ENCODE measurements at regions not wholly inside any gene's neighbourhood (a gene's known extent, or its start where the extent isn't known, plus 50 kb on each side); places are given as distances from the start of the nearest gene placed in this dataset.

DNA sequence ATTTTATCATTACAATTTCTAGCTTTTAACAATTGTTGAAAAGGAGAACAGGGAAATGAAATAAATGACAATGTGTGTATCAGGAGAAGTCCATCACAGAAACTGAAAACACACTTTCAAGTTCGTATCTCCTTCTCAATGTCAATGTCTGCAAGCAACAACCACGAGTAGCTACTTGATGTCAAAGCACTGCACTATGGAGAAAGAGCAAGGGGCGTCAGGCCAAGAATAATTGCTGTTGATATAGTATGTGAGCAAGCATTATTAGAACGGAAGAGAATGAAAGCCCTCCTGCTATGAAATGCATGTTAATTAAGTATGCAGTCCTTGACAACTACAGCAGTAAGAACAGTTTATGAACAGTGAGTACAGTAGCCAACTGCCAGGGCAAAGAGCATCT, 1250.1 kb downstream of the ZPLD1 start:
- no peaks in the 10 kb centered on the region for H3K4me1 ChIP-seq (ENCODE audit: control insufficient read depth in 2 of 3, insufficient read depth in 2 of 3, low read depth in 1 of 3, low read length in 3 of 3)
- peak in 2 of 5 donors; percentile 5 to 26 for DNase-seq
- no peak overlapping the region for H3K27ac ChIP-seq (ENCODE audit: low read depth in 2 of 2, low read length in 2 of 2)
- no peaks in the 10 kb centered on the region for H3K9me3 ChIP-seq (ENCODE audit: control insufficient read depth in 2 of 3, insufficient read depth in 1 of 3, low read length in 3 of 3)
- no peak for FAIRE-seq
- H3K9ac ChIP-seq (ENCODE audit: low read length in 3 of 3), result no peak overlapping the region
- intact Hi-C loops (cut with DNase I), result no loop called here
- no peaks in the 10 kb centered on the region for H3K27me3 ChIP-seq (ENCODE audit: control insufficient read depth, insufficient read depth, low read length)
- H3K4me3 ChIP-seq (ENCODE audit: low read length in 3 of 3), result no peak overlapping the region
- TF ChIP-seq CTCF (IDR thresholded peaks at IDR 0.05; ENCODE audit: borderline replicate concordance, extremely low read depth, insufficient read depth), result no peak
- H3K36me3 ChIP-seq (ENCODE audit: control insufficient read depth in 2 of 3, insufficient read depth in 3 of 3, low read length in 3 of 3), result no peaks in the 10 kb centered on the region

GRCh38 chr3:103685939-103686338, 1251.1 kb downstream of the ZPLD1 start:
- Histone ChIP-seq H3K9me3 (ENCODE audit: control insufficient read depth in 2 of 3, insufficient read depth in 1 of 3, low read length in 3 of 3) (no peaks in the 10 kb centered on the region), H3K4me3 (ENCODE audit: low read length in 3 of 3) (no peak overlapping the region), H3K4me1 (ENCODE audit: control insufficient read depth in 2 of 3, insufficient read depth in 2 of 3, low read depth in 1 of 3, low read length in 3 of 3) (no peaks in the 10 kb centered on the region), H3K9ac (ENCODE audit: low read length in 3 of 3) (no peak overlapping the region), H3K27ac (ENCODE audit: low read depth in 2 of 2, low read length in 2 of 2) (no peak overlapping the region), H3K36me3 (ENCODE audit: control insufficient read depth in 2 of 3, insufficient read depth in 3 of 3, low read length in 3 of 3) (no peaks in the 10 kb centered on the region), H3K27me3 (ENCODE audit: control insufficient read depth, insufficient read depth, low read length) (no peaks in the 10 kb centered on the region)
- TF ChIP-seq CTCF (IDR thresholded peaks at IDR 0.05; ENCODE audit: borderline replicate concordance, extremely low read depth, insufficient read depth), result no peak
- intact Hi-C loops (cut with DNase I), result no loop called here
- FAIRE-seq (no peak), DNase-seq (no peak)

GRCh38 chr3:103690536-103690935, 1255.7 kb downstream of the ZPLD1 start:
- Histone ChIP-seq H3K27ac (ENCODE audit: low read depth in 2 of 2, low read length in 2 of 2) (no peak overlapping the region), H3K36me3 (ENCODE audit: control insufficient read depth in 2 of 3, insufficient read depth in 3 of 3, low read length in 3 of 3) (no peaks in the 10 kb centered on the region), H3K4me3 (ENCODE audit: low read length in 3 of 3) (no peak overlapping the region), H3K9me3 (ENCODE audit: control insufficient read depth in 2 of 3, insufficient read depth in 1 of 3, low read length in 3 of 3) (no peaks in the 10 kb centered on the region), H3K9ac (ENCODE audit: low read length in 3 of 3) (no peak overlapping the region), H3K4me1 (ENCODE audit: control insufficient read depth in 2 of 3, insufficient read depth in 2 of 3, low read depth in 1 of 3, low read length in 3 of 3) (no peaks in the 10 kb centered on the region), H3K27me3 (ENCODE audit: control insufficient read depth, insufficient read depth, low read length) (no peaks in the 10 kb centered on the region)
- intact Hi-C loops (cut with DNase I), result no loop called here
- FAIRE-seq, result no peak
- TF ChIP-seq CTCF (IDR thresholded peaks at IDR 0.05; ENCODE audit: borderline replicate concordance, extremely low read depth, insufficient read depth), result no peak
- DNase-seq, result no peak

DNA sequence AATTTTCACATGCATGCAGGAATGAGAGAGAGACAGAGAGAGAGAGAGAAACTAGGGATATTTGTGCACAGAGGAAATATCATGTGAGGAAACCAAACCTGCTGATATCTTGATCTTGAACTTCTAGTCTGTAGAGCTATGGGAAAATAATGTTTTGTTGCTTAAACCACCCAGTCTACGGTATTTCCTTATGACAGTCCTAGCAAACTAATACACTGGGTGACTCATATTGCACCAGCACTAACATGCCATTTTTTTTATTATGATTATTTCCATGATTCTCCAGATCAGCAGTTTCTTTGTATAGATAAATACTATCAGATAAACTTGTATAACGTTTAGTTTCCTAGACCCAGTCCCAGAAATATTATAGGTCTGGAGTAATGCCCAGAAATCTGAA, 1259.0 kb downstream of the ZPLD1 start:
- TF ChIP-seq CTCF (IDR thresholded peaks at IDR 0.05; ENCODE audit: borderline replicate concordance, extremely low read depth, insufficient read depth), result no peak
- Histone ChIP-seq H3K4me1 (ENCODE audit: control insufficient read depth in 2 of 3, insufficient read depth in 2 of 3, low read depth in 1 of 3, low read length in 3 of 3) (no peaks in the 10 kb centered on the region), H3K4me3 (ENCODE audit: low read length in 3 of 3) (no peak overlapping the region), H3K27me3 (ENCODE audit: control insufficient read depth, insufficient read depth, low read length) (no peaks in the 10 kb centered on the region), H3K9me3 (ENCODE audit: control insufficient read depth in 2 of 3, insufficient read depth in 1 of 3, low read length in 3 of 3) (no peaks in the 10 kb centered on the region), H3K36me3 (ENCODE audit: control insufficient read depth in 2 of 3, insufficient read depth in 3 of 3, low read length in 3 of 3) (no peaks in the 10 kb centered on the region), H3K9ac (ENCODE audit: low read length in 3 of 3) (no peak overlapping the region), H3K27ac (ENCODE audit: low read depth in 2 of 2, low read length in 2 of 2) (no peak overlapping the region)
- DNase-seq (no peak), FAIRE-seq (no peak)
- intact Hi-C loops (cut with DNase I), result no loop called here
